ENCODE measurements at regions not wholly inside any gene's neighbourhood (a gene's known extent, or its start where the extent isn't known, plus 50 kb on each side); places are given as distances from the start of the nearest gene placed in this dataset.
A peak's percentile ranks its signal among the peaks of the same experiment; 100 is the strongest.

GRCh38 chr5:61931236-61931635 is 374.8 kb upstream of the KIF2A start:
- CTCF ChIA-PET = no interaction called here
- no peaks in the 10 kb centered on the region for H3K4me1 ChIP-seq (replicated peaks; ENCODE audit: insufficient read depth)
- BruUV-seq (replicated peaks) = no TSS peak

GRCh38 chr5:61933787-61934626 is 372.0 kb upstream of the KIF2A start:
- 0 out of 2 replicates have a peak, but pooled peaks cover 13% of the 10 kb centered on the region for H3K27me3 ChIP-seq (ENCODE audit: insufficient read depth, low read depth)
- BruUV-seq (replicated peaks) = no TSS peak
- H4K20me1 ChIP-seq (ENCODE audit: insufficient read depth) = no peaks in the 10 kb centered on the region; the same call in 1 of the 2 replicates
- peak; percentile 62 for TF ChIP-seq CTCF (conservative IDR thresholded peaks at IDR 0.05)
- TF ChIP-seq EZH2 (IDR thresholded peaks at IDR 0.05; ENCODE audit: low read depth) = no peak
- no peaks in the 10 kb centered on the region for H3K79me2 ChIP-seq (ENCODE audit: low read depth)
- no peak overlapping the region for H2AFZ ChIP-seq
- no peak overlapping the region for H3K4me2 ChIP-seq
- H3F3A ChIP-seq (ENCODE audit: insufficient read depth, low read depth) = no peaks in the 10 kb centered on the region
- H3K9me2 ChIP-seq (ENCODE audit: insufficient read depth) = no peaks in the 10 kb centered on the region
- H3K4me1 ChIP-seq (replicated peaks; ENCODE audit: insufficient read depth) = no peaks in the 10 kb centered on the region
- no peaks in the 10 kb centered on the region for H3K9me3 ChIP-seq (ENCODE audit: insufficient read depth, low read depth)
- no peaks in the 10 kb centered on the region for H3K36me3 ChIP-seq (ENCODE audit: low read depth)
- intact Hi-C loops (cut with micrococcal nuclease; ENCODE audit: unreplicated experiment) = loop anchor here (1.0 to 2.0 kb wide), 3 partner anchors 767 to 975 kb away; no protein-coding TSS in a partner anchor
- ChIA-PET POLR2A (ENCODE audit: unreplicated experiment) (no interaction called here), CTCF (interaction anchor here (1.1 kb wide), 1 partner anchor 879 kb away, joined by 3 read pairs; no protein-coding TSS in a partner anchor)
- no peak overlapping the region for H3K27ac ChIP-seq
- no peak overlapping the region for H3K4me3 ChIP-seq
- DNase-seq = peak in 1 of 2 experiments; percentile 41

More at GRCh38 chr5:61931236-61931635, 374.8 kb upstream of the KIF2A start:
- TF ChIP-seq EZH2 (IDR thresholded peaks at IDR 0.05; ENCODE audit: low read depth) = no peak
- TF ChIP-seq CTCF (conservative IDR thresholded peaks at IDR 0.05) = no peak
- no peak overlapping the region for H2AFZ ChIP-seq
- H3K9me2 ChIP-seq (ENCODE audit: insufficient read depth) = no peaks in the 10 kb centered on the region; the same call in 1 of the 2 replicates
- H3K4me2 ChIP-seq = no peak overlapping the region
- H3K36me3 ChIP-seq (ENCODE audit: low read depth) = no peaks in the 10 kb centered on the region
- no peaks in the 10 kb centered on the region; the same call in 1 of the 2 replicates for H4K20me1 ChIP-seq (ENCODE audit: insufficient read depth)
- no peaks in the 10 kb centered on the region for H3F3A ChIP-seq (ENCODE audit: insufficient read depth, low read depth)
- no peak for DNase-seq
- H3K27ac ChIP-seq = no peak overlapping the region
- H3K4me3 ChIP-seq = no peak overlapping the region
- no peaks in the 10 kb centered on the region for H3K9me3 ChIP-seq (ENCODE audit: insufficient read depth, low read depth)
- intact Hi-C loops (cut with micrococcal nuclease; ENCODE audit: unreplicated experiment) = no loop called here
- no peaks in the 10 kb centered on the region for H3K79me2 ChIP-seq (ENCODE audit: low read depth)
- POLR2A ChIA-PET (ENCODE audit: unreplicated experiment) = no interaction called here
- H3K27me3 ChIP-seq (ENCODE audit: insufficient read depth, low read depth) = no peaks in the 10 kb centered on the region

DNA sequence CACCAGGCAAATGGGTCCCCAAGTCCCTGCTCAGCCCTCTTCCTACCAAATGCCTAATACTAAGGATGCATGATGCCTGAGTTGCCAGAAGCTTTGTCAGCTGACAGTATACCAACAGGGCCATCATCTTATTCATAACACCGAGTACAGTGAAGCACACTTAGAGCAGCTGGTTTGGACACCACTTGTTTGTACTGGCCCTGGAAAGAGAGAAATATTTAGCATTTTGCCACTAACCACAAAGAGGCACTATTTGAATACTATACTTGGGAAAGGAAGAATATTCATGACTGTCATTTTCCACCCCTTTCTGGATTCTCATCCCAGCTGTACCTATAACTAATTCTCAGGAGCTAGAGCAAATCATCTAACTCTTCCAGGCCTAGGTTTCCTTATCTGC is 364.4 kb upstream of the KIF2A start:
- intact Hi-C loops (cut with micrococcal nuclease; ENCODE audit: unreplicated experiment) = no loop called here
- DNase-seq = no peak
- Histone ChIP-seq H3K9me3 (ENCODE audit: insufficient read depth, low read depth) (no peaks in the 10 kb centered on the region), H3K4me1 (replicated peaks; ENCODE audit: insufficient read depth) (no peaks in the 10 kb centered on the region), H3K9me2 (ENCODE audit: insufficient read depth) (no peaks in the 10 kb centered on the region), H3K27ac (no peak overlapping the region), H3K79me2 (ENCODE audit: low read depth) (no peaks in the 10 kb centered on the region), H2AFZ (no peak overlapping the region), H3K4me2 (no peak overlapping the region), H3F3A (ENCODE audit: insufficient read depth, low read depth) (no peaks in the 10 kb centered on the region), H3K4me3 (no peak overlapping the region), H3K36me3 (ENCODE audit: low read depth) (no peaks in the 10 kb centered on the region), H4K20me1 (ENCODE audit: insufficient read depth) (no peaks in the 10 kb centered on the region), H3K27me3 (ENCODE audit: insufficient read depth, low read depth) (peaks cover 37% of the 10 kb centered on the region)
- TF ChIP-seq EZH2 (IDR thresholded peaks at IDR 0.05; ENCODE audit: low read depth) (no peak), CTCF (conservative IDR thresholded peaks at IDR 0.05) (no peak)
- POLR2A ChIA-PET (ENCODE audit: unreplicated experiment) = no interaction called here
- no TSS peak for BruUV-seq (replicated peaks)
- CTCF ChIA-PET = no interaction called here
